A549 (cell line): ENCODE measurements at regions not wholly inside any gene's neighbourhood (a gene's known extent, or its start where the extent isn't known, plus 50 kb on each side); places are given as distances from the start of the nearest gene placed in this dataset.
A peak's percentile ranks its signal among the peaks of the same experiment; 100 is the strongest.

Source experiments
- ATAC-seq, 2 experiments: fragments of 200-7000 bp in 1 of 2; fragments of >200 bp in 1 of 2; cut with Nextera tagmentation in 1 of 2; cut with Tn5 transposase in 1 of 2; 3 replicates each; pipeline versions ENCODE4 v1.8.0 to v1.9.1; 2018 to 2020; ENCODE audit warnings: mild to moderate bottlenecking in 1 of 2, moderate library complexity in 1 of 2
- CTCF ChIA-PET: fragments of 300-600 bp; sonication (Branson Sonifier 250); formaldehyde crosslinking; extraction: SDS; loops from one replicate; lab custom pipeline; 2021; ENCODE audit warnings: antibody characterized with exemption, inconsistent platforms; lab: Yijun Ruan, JAX
- POLR2A ChIA-PET: fragments of 350-600 bp; formaldehyde crosslinking; extraction: SDS; loops from one replicate; lab custom pipeline; 2021; ENCODE audit warnings: antibody characterized with exemption, inconsistent platforms; lab: Yijun Ruan, JAX
- DNase-seq, 2 experiments: peaks; one replicate each; pipeline versions ENCODE4 v3.0.0 to v3.0.0-alpha.2; 2011 to 2016; ENCODE audit warnings: low read depth in 1 of 2, low spot score in 1 of 2
- FAIRE-seq: peaks from 2 replicates; lab custom pipeline; 2011; peaks lifted over from hg19 to GRCh38; lab: Jason Lieb, UNC
- H3K27ac ChIP-seq, 2 experiments: fragments of >200 bp; sonication (Bioruptor Twin); formaldehyde crosslinking; 3 replicates each; pipeline ENCODE4 v1.5.1; 2016 to 2017
- H3K4me1 ChIP-seq: fragments of >200 bp; sonication (Bioruptor Twin); formaldehyde crosslinking; 3 replicates; pipeline ENCODE4 v1.6.1; 2016
- H3K4me2 ChIP-seq: fragments of >200 bp; sonication (Bioruptor Twin); formaldehyde crosslinking; 3 replicates; pipeline ENCODE4 v1.6.1; 2016
- H3K4me3 ChIP-seq: fragments of >200 bp; sonication (Bioruptor Twin); formaldehyde crosslinking; 3 replicates; pipeline ENCODE4 v1.5.1; 2016
- H3K9me3 ChIP-seq: fragments of >200 bp; sonication (Bioruptor Twin); formaldehyde crosslinking; 3 replicates; pipeline ENCODE4 v1.6.1; 2016
- BHLHE40 ChIP-seq: IDR thresholded peaks from 2 replicates; pipeline ENCODE4 v1.6.1; 2012; ENCODE audit warnings: low read depth, low read length, inconsistent platforms
- CHD2 ChIP-seq: fragments of 150-350 bp; IDR thresholded peaks from 2 replicates; pipeline ENCODE4 v1.6.1; 2014; ENCODE audit warnings: low read length; ENCODE audit not compliant: partially characterized antibody
- CHD4 ChIP-seq: fragments of 200-600 bp; sonication (generic); IDR thresholded peaks from 2 replicates; pipeline ENCODE4 v1.6.1; 2016; ENCODE audit warnings: antibody characterized with exemption, mild to moderate bottlenecking, borderline replicate concordance
- EP300 ChIP-seq, 2 experiments: fragments of >200 bp; sonication (Bioruptor Twin); formaldehyde crosslinking; IDR thresholded peaks; 2 replicates in 1 of 2; 3 replicates in 1 of 2; pipeline ENCODE4 v1.6.1; 2016 to 2017
- ESRRA ChIP-seq: fragments of 150-350 bp; IDR thresholded peaks from 2 replicates; pipeline ENCODE4 v1.6.1; 2014; ENCODE audit warnings: mild to moderate bottlenecking, low read length, borderline replicate concordance
- FOXS1 ChIP-seq: fragments of 250-450 bp; sonication (Bioruptor Pico); IDR thresholded peaks from 2 replicates; pipeline ENCODE4 v1.5.0; 2020; ENCODE audit warnings: mild to moderate bottlenecking, moderate library complexity
- HOXA7 ChIP-seq: fragments of 250-450 bp; sonication (Bioruptor Pico); IDR thresholded peaks from 2 replicates; pipeline ENCODE4 v1.5.0; 2020; ENCODE audit warnings: mild to moderate bottlenecking, moderate library complexity
- HOXB5 ChIP-seq: fragments of 250-450 bp; sonication (Bioruptor Pico); IDR thresholded peaks from 2 replicates; pipeline ENCODE4 v1.5.0; 2020; ENCODE audit warnings: mild to moderate bottlenecking, moderate library complexity
- JUNB ChIP-seq: fragments of >200 bp; sonication (Bioruptor Twin); formaldehyde crosslinking; IDR thresholded peaks from 2 replicates; pipeline ENCODE4 v1.6.1; 2016
- KDM1A ChIP-seq: fragments of 200-600 bp; sonication (generic); IDR thresholded peaks from 2 replicates; pipeline ENCODE4 v1.6.1; 2016; ENCODE audit warnings: low read depth, mild to moderate bottlenecking
- KDM5A ChIP-seq: fragments of 200-600 bp; sonication (generic); IDR thresholded peaks from 2 replicates; pipeline ENCODE4 v1.6.1; 2016; ENCODE audit warnings: antibody characterized with exemption, mild to moderate bottlenecking
- NPAS2 ChIP-seq: fragments of 250-450 bp; sonication (Bioruptor Pico); IDR thresholded peaks from 2 replicates; pipeline ENCODE4 v1.8.0; 2022; ENCODE audit warnings: mild to moderate bottlenecking, moderate library complexity, borderline replicate concordance
- NR3C1 ChIP-seq: fragments of >200 bp; sonication (Bioruptor Twin); formaldehyde crosslinking; IDR thresholded peaks from 3 replicates; pipeline ENCODE4 v1.6.1; 2017
- POLR2A ChIP-seq: IDR thresholded peaks from 2 replicates; pipeline ENCODE4 v1.6.1; 2012; ENCODE audit warnings: mild to moderate bottlenecking, low read length
- RAD21 ChIP-seq, 2 experiments: fragments of >200 bp in 1 of 2; sonication (Bioruptor Twin) in 1 of 2; formaldehyde crosslinking in 1 of 2; IDR thresholded peaks in 1 of 2; conservative IDR thresholded peaks in 1 of 2; 2 replicates in 1 of 2; 3 replicates in 1 of 2; pipeline ENCODE4 v1.6.1; 2012 to 2018; ENCODE audit warnings: inconsistent platforms in 1 of 2
- RARB ChIP-seq: fragments of 250-450 bp; sonication (Bioruptor Pico); IDR thresholded peaks from 2 replicates; pipeline ENCODE4 v1.8.0; 2021; ENCODE audit warnings: mild to moderate bottlenecking, moderate library complexity
- REST ChIP-seq: fragments of 200-600 bp; sonication (generic); IDR thresholded peaks from 2 replicates; pipeline ENCODE4 v1.6.1; 2016; ENCODE audit warnings: antibody characterized with exemption, mild to moderate bottlenecking, moderate library complexity
- TFCP2L1 ChIP-seq: fragments of 250-450 bp; sonication (Bioruptor Pico); IDR thresholded peaks from 2 replicates; pipeline ENCODE4 v1.5.0; 2021; ENCODE audit warnings: mild to moderate bottlenecking
- TP53 ChIP-seq: fragments of 250-450 bp; sonication (Bioruptor Pico); IDR thresholded peaks from 2 replicates; pipeline ENCODE4 v1.5.0; 2021; ENCODE audit warnings: mild to moderate bottlenecking, moderate library complexity
- ZSCAN20 ChIP-seq: fragments of 250-450 bp; sonication (Bioruptor Pico); IDR thresholded peaks from 2 replicates; pipeline ENCODE4 v1.8.0; 2022; ENCODE audit warnings: mild to moderate bottlenecking, moderate library complexity
- WGBS: methylation state at CpG from one replicate; pipeline ENCODE4 v1.1.6; 2017; ENCODE audit errors: missing lambda C conversion rate; 5-methylcytosine and 5-hydroxymethylcytosine counted together
- TF ChIP-seq, protein P1 (sequence below): fragments of 450-650 bp; IDR thresholded peaks from 2 replicates; pipeline ENCODE4 v1.6.1; 2014; ENCODE audit warnings: antibody characterized with exemption
- TF ChIP-seq, protein P2 (sequence below): fragments of >200 bp; sonication (Bioruptor Twin); formaldehyde crosslinking; IDR thresholded peaks from 3 replicates; pipeline ENCODE4 v1.5.1; 2016
- TF ChIP-seq, protein P3 (sequence below): fragments of 150-350 bp; IDR thresholded peaks from 2 replicates; pipeline ENCODE4 v1.6.1; 2014; ENCODE audit warnings: low read depth, mild to moderate bottlenecking, low read length

- H3K4me3 ChIP-seq = no peak overlapping the region
- DNase-seq (no peak), FAIRE-seq (no peak), ATAC-seq (no peak)
- POLR2A ChIA-PET = no interaction called here
- 73% methylated on average over 1 of the region's 1 CpG for WGBS
- H3K27ac ChIP-seq = peak overlapping the region; percentile 40 to 88; a peak in 4 of 6 replicates
- peaks cover 53% of the 10 kb centered on the region for H3K4me1 ChIP-seq
- CTCF ChIA-PET = no interaction called here
- no peak overlapping the region for H3K4me2 ChIP-seq
- TF ChIP-seq, protein P1, sequence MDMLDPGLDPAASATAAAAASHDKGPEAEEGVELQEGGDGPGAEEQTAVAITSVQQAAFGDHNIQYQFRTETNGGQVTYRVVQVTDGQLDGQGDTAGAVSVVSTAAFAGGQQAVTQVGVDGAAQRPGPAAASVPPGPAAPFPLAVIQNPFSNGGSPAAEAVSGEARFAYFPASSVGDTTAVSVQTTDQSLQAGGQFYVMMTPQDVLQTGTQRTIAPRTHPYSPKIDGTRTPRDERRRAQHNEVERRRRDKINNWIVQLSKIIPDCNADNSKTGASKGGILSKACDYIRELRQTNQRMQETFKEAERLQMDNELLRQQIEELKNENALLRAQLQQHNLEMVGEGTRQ = no peak
- TF ChIP-seq TP53 (CRISPR knock-in tag) (no peak), POLR2A (no peak), JUNB (no peak), HOXB5 (CRISPR knock-in tag) (no peak), HOXA7 (CRISPR knock-in tag) (no peak), KDM1A (no peak), RAD21 (conservative IDR thresholded peaks at IDR 0.05 in 1 of 2, IDR thresholded peaks at IDR 0.05 in 1 of 2) (no peak), CHD4 (no peak), EP300 (IDR thresholded peaks at IDR 0.05) (no peak), KDM5A (no peak), REST (no peak), NPAS2 (CRISPR knock-in tag) (no peak)
- TF ChIP-seq, protein P2, sequence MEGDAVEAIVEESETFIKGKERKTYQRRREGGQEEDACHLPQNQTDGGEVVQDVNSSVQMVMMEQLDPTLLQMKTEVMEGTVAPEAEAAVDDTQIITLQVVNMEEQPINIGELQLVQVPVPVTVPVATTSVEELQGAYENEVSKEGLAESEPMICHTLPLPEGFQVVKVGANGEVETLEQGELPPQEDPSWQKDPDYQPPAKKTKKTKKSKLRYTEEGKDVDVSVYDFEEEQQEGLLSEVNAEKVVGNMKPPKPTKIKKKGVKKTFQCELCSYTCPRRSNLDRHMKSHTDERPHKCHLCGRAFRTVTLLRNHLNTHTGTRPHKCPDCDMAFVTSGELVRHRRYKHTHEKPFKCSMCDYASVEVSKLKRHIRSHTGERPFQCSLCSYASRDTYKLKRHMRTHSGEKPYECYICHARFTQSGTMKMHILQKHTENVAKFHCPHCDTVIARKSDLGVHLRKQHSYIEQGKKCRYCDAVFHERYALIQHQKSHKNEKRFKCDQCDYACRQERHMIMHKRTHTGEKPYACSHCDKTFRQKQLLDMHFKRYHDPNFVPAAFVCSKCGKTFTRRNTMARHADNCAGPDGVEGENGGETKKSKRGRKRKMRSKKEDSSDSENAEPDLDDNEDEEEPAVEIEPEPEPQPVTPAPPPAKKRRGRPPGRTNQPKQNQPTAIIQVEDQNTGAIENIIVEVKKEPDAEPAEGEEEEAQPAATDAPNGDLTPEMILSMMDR = no peak
- H3K9me3 ChIP-seq = no peaks in the 10 kb centered on the region
These were observed 138.0 kb downstream of the SLC38A6 start for GRCh38 chr14:61119006-61119405.

GRCh38 chr14:61116369-61116768 lies 135.3 kb downstream of the SLC38A6 start:
- H3K27ac ChIP-seq = no peak overlapping the region
- H3K9me3 ChIP-seq = no peaks in the 10 kb centered on the region
- 92% methylated on average over 10 of the region's 10 CpGs for WGBS
- DNase-seq = no peak
- POLR2A ChIA-PET = no interaction called here
- FAIRE-seq = no peak
- TF ChIP-seq ESRRA (no peak), RARB (CRISPR knock-in tag) (no peak), TFCP2L1 (CRISPR knock-in tag) (no peak), NPAS2 (CRISPR knock-in tag) (no peak), CHD2 (no peak), NR3C1 (no peak), FOXS1 (no peak), HOXB5 (CRISPR knock-in tag) (no peak), ZSCAN20 (CRISPR knock-in tag) (no peak), BHLHE40 (no peak)
- TF ChIP-seq, protein P3, sequence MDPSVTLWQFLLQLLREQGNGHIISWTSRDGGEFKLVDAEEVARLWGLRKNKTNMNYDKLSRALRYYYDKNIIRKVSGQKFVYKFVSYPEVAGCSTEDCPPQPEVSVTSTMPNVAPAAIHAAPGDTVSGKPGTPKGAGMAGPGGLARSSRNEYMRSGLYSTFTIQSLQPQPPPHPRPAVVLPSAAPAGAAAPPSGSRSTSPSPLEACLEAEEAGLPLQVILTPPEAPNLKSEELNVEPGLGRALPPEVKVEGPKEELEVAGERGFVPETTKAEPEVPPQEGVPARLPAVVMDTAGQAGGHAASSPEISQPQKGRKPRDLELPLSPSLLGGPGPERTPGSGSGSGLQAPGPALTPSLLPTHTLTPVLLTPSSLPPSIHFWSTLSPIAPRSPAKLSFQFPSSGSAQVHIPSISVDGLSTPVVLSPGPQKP = no peak
- peaks cover 28% of the 10 kb centered on the region for H3K4me1 ChIP-seq
- no peak for ATAC-seq
- H3K4me2 ChIP-seq = no peak overlapping the region
- CTCF ChIA-PET = no interaction called here
- H3K4me3 ChIP-seq = no peak overlapping the region
